Neuronal stem cell (in vitro differentiated cells): ENCODE measurements at regions not wholly inside any gene's neighbourhood (a gene's known extent, or its start where the extent isn't known, plus 50 kb on each side); places are given as distances from the start of the nearest gene placed in this dataset.

Experiments
- DNase-seq: peaks from one replicate; pipeline ENCODE4 v3.0.0-alpha.2; 2013; ENCODE audit warnings: low spot score
- H2AFZ ChIP-seq: one replicate; pipeline ENCODE4 v1.6.1; 2013; ENCODE audit warnings: mild to moderate bottlenecking, low read length, inconsistent platforms
- H2AK5ac ChIP-seq: 2 replicates; pipeline ENCODE4 v1.6.1; 2013; ENCODE audit warnings: low read depth, mild to moderate bottlenecking, inconsistent platforms, low read length, moderate library complexity, mixed read lengths
- H2BK120ac ChIP-seq: 2 replicates; pipeline ENCODE4 v1.6.1; 2013; ENCODE audit warnings: low read depth, mild to moderate bottlenecking, inconsistent platforms, low read length, moderate library complexity, mixed read lengths
- H2BK12ac ChIP-seq: one replicate; pipeline ENCODE4 v1.6.1; 2013; ENCODE audit warnings: low read length, inconsistent platforms
- H2BK15ac ChIP-seq: 2 replicates; pipeline ENCODE4 v1.6.1; 2013; ENCODE audit warnings: mild to moderate bottlenecking, low read length, inconsistent platforms, mixed read lengths
- H2BK5ac ChIP-seq: one replicate; pipeline ENCODE4 v1.6.1; 2013; ENCODE audit warnings: inconsistent platforms, mild to moderate bottlenecking, low read length, moderate library complexity
- H3K14ac ChIP-seq: one replicate; pipeline ENCODE4 v1.6.1; 2013; ENCODE audit warnings: low read length, inconsistent platforms
- H3K18ac ChIP-seq: 2 replicates; pipeline ENCODE4 v1.6.1; 2013; ENCODE audit warnings: low read length, inconsistent platforms
- H3K23ac ChIP-seq: 2 replicates; pipeline ENCODE4 v1.6.1; 2013; ENCODE audit warnings: low read depth, mild to moderate bottlenecking, mixed read lengths, low read length, inconsistent platforms; ENCODE audit not compliant: poor library complexity
- H3K27ac ChIP-seq: replicated peaks from 3 replicates; pipeline ENCODE4 v1.5.1; 2013; ENCODE audit warnings: low read length, inconsistent platforms
- H3K27me3 ChIP-seq, 3 experiments: 2 replicates each; pipeline ENCODE4 v1.6.1; 2013; ENCODE audit warnings: low read length in 3 of 3, mild to moderate bottlenecking in 2 of 3, inconsistent platforms in 1 of 3, low read depth in 1 of 3, mixed read lengths in 1 of 3, moderate library complexity in 1 of 3; ENCODE audit not compliant: control insufficient read depth in 3 of 3, insufficient read depth in 3 of 3
- H3K36me3 ChIP-seq, 2 donors: replicated peaks in 1 of 2; 2 replicates each; pipeline ENCODE4 v1.6.1; 2013; ENCODE audit warnings: low read length in 2 of 2; ENCODE audit not compliant: control insufficient read depth in 2 of 2, insufficient read depth in 2 of 2
- H3K4ac ChIP-seq: 2 replicates; pipeline ENCODE4 v1.6.1; 2013; ENCODE audit warnings: inconsistent platforms, mild to moderate bottlenecking, low read length, moderate library complexity
- H3K4me1 ChIP-seq, 2 donors: 1 replicate in 1 of 2; 2 replicates in 1 of 2; pipeline ENCODE4 v1.6.1; 2013; ENCODE audit warnings: low read length in 2 of 2, low read depth in 1 of 2; ENCODE audit not compliant: control insufficient read depth in 2 of 2, insufficient read depth in 1 of 2
- H3K4me2 ChIP-seq: one replicate; pipeline ENCODE4 v1.6.1; 2013; ENCODE audit warnings: mild to moderate bottlenecking, low read length, inconsistent platforms; ENCODE audit not compliant: insufficient read depth, poor library complexity, severe bottlenecking
- H3K4me3 ChIP-seq, 2 donors: 2 replicates each; pipeline ENCODE4 v1.5.1; 2013; ENCODE audit warnings: low read length in 2 of 2, mild to moderate bottlenecking in 2 of 2, inconsistent platforms in 1 of 2, moderate library complexity in 1 of 2
- H3K79me1 ChIP-seq: one replicate; pipeline ENCODE4 v1.6.1; 2013; ENCODE audit warnings: low read depth, mild to moderate bottlenecking, inconsistent platforms, low read length, moderate library complexity
- H3K9ac ChIP-seq: one replicate; pipeline ENCODE4 v1.6.1; 2013; ENCODE audit warnings: mild to moderate bottlenecking, low read depth, low read length, inconsistent platforms; ENCODE audit not compliant: poor library complexity
- H3K9me3 ChIP-seq, 2 donors: replicated peaks in 1 of 2; 2 replicates each; pipeline versions ENCODE3 to v1.6.1; 2013; ENCODE audit warnings: low read length in 2 of 2, mild to moderate bottlenecking in 2 of 2, inconsistent platforms in 1 of 2, low read depth in 1 of 2, mixed read lengths in 1 of 2, moderate library complexity in 1 of 2; ENCODE audit not compliant: control insufficient read depth in 2 of 2, insufficient read depth in 1 of 2
- H4K8ac ChIP-seq: one replicate; pipeline ENCODE4 v1.6.1; 2013; ENCODE audit warnings: low read depth, mild to moderate bottlenecking, inconsistent platforms, low read length, moderate library complexity
- H4K91ac ChIP-seq: one replicate; pipeline ENCODE4 v1.6.1; 2013; ENCODE audit warnings: low read length, low read depth, mild to moderate bottlenecking, inconsistent platforms; ENCODE audit not compliant: poor library complexity
- WGBS, 2 donors: extraction: QIAGEN DNeasy Blood & Tissue Kit; methylation state at CpG; one replicate each; pipeline ENCODE4 v1.1.7; 2013; ENCODE audit warnings: missing lambda C conversion rate in 2 of 2, mixed read lengths in 1 of 2; ENCODE audit not compliant: insufficient read length in 2 of 2, insufficient replicate concordance in 1 of 2; ENCODE audit errors: extremely low coverage in 2 of 2; 5-methylcytosine and 5-hydroxymethylcytosine counted together

DNA sequence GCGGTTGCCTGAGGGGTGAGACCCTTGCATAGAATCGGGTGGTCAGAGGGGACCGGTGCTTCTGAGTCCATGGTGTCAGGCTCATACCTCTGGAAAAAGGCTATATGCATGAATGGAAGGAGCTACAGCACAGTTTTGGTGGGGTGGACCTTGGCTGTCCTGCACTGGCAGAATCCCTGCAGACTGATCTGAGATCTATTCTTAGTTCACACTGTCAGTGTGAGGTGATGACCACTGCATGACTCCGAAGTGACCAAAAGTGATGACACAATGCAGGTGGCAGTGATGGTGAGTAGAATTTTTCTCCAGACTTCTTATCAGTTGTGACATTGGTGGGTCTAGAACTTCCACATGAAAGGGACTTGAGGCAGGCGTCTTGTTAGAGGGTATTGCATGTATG, 105.2 kb upstream of the SLC28A3 start:
- H2AK5ac ChIP-seq, result no peak overlapping the region
- no peak overlapping the region for H3K4me3 ChIP-seq
- H2BK120ac ChIP-seq, result no peak overlapping the region
- no peak overlapping the region for H3K4ac ChIP-seq
- no peak overlapping the region for H3K14ac ChIP-seq
- H3K23ac ChIP-seq, result no peak overlapping the region
- H3K18ac ChIP-seq, result no peak overlapping the region
- no peaks in the 10 kb centered on the region for H3K27me3 ChIP-seq
- H3K4me1 ChIP-seq, result peaks cover 0 to 2% of the 10 kb centered on the region in 2 donors
- H3K27ac ChIP-seq, result no peak overlapping the region
- no peak overlapping the region for H2AFZ ChIP-seq
- no peak overlapping the region for H2BK12ac ChIP-seq
- WGBS, 2 donors, result no CpG with 5 or more reads among the region's 5 CpGs
- H3K36me3 ChIP-seq, result no peaks in the 10 kb centered on the region
- no peak for DNase-seq
- H3K9me3 ChIP-seq, result no peaks in the 10 kb centered on the region
- no peaks in the 10 kb centered on the region for H3K79me1 ChIP-seq
- no peak overlapping the region for H3K9ac ChIP-seq
- no peak overlapping the region for H4K8ac ChIP-seq
- H4K91ac ChIP-seq, result no peak overlapping the region
- no peak overlapping the region for H3K4me2 ChIP-seq
- no peak overlapping the region for H2BK5ac ChIP-seq
- H2BK15ac ChIP-seq, result no peak overlapping the region

DNA sequence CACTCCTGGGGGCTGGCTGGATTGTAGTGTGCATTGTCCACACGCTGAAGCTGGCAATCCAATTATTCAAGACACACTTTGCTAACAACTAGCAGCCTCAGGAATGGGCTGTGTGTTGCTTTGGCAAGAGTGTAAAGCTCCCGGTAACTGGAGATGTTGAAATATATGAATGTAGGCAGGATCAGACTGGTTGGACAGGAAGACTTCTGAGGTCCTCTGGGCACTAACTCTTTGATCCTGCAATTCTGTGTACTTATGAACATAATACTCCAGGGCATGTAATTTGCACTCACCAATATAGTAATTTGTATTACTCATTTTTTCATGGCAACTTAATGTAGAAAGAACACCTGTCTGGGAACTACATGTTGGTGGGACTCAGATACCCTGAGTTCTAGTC, 106.7 kb upstream of the SLC28A3 start:
- no peaks in the 10 kb centered on the region for H3K27me3 ChIP-seq
- H2BK15ac ChIP-seq, result no peak overlapping the region
- no peak overlapping the region for H2AK5ac ChIP-seq
- no peak overlapping the region for H3K27ac ChIP-seq
- H3K4ac ChIP-seq, result no peak overlapping the region
- no peak overlapping the region for H3K9ac ChIP-seq
- H2BK120ac ChIP-seq, result no peak overlapping the region
- no peak overlapping the region for H2BK5ac ChIP-seq
- H4K8ac ChIP-seq, result no peak overlapping the region
- H2AFZ ChIP-seq, result no peak overlapping the region
- H3K4me3 ChIP-seq, result no peak overlapping the region
- no peak overlapping the region for H4K91ac ChIP-seq
- no peak overlapping the region for H3K14ac ChIP-seq
- no peak overlapping the region for H2BK12ac ChIP-seq
- H3K18ac ChIP-seq, result no peak overlapping the region
- H3K79me1 ChIP-seq, result no peaks in the 10 kb centered on the region
- no peak for DNase-seq
- no peak overlapping the region for H3K23ac ChIP-seq
- peaks cover 0 to 2% of the 10 kb centered on the region in 2 donors for H3K4me1 ChIP-seq
- no peaks in the 10 kb centered on the region for H3K36me3 ChIP-seq
- H3K4me2 ChIP-seq, result no peak overlapping the region
- no CpG with 5 or more reads among the region's 2 CpGs for WGBS, 2 donors
- H3K9me3 ChIP-seq, result no peaks in the 10 kb centered on the region

DNA sequence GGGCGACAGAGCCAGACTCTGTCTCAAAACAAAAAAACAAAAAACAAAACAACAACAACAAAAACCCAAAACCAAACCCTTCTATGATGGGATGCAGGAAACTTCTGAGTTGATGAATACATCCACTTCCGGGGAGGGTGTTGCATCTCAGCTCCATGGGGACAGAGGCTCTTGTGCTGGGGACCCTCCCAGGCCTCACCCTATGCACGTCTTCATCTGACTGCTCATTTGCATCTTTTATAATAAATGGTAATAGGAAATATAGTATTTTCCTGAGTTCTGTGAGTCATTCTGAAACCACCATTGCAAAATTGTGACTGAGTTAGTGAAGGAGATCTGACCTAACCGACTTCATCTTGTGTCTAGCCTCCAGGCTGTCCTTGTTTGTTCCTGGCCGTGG, 109.5 kb upstream of the SLC28A3 start:
- DNase-seq, result no peak
- no peaks in the 10 kb centered on the region for H3K27me3 ChIP-seq
- H2BK12ac ChIP-seq, result no peak overlapping the region
- no peak overlapping the region for H3K23ac ChIP-seq
- no CpG with 5 or more reads among the region's 5 CpGs for WGBS, 2 donors
- H3K79me1 ChIP-seq, result no peaks in the 10 kb centered on the region
- no peak overlapping the region for H3K4me3 ChIP-seq
- no peak overlapping the region for H3K27ac ChIP-seq
- no peaks in the 10 kb centered on the region for H3K9me3 ChIP-seq
- H4K91ac ChIP-seq, result no peak overlapping the region
- no peak overlapping the region for H3K4ac ChIP-seq
- H3K4me2 ChIP-seq, result no peak overlapping the region
- no peak overlapping the region for H2BK120ac ChIP-seq
- H3K18ac ChIP-seq, result no peak overlapping the region
- H2BK15ac ChIP-seq, result no peak overlapping the region
- no peak overlapping the region for H2AK5ac ChIP-seq
- H3K36me3 ChIP-seq, result no peaks in the 10 kb centered on the region
- no peak overlapping the region for H2BK5ac ChIP-seq
- no peak overlapping the region for H3K9ac ChIP-seq
- no peak overlapping the region for H3K14ac ChIP-seq
- H3K4me1 ChIP-seq, result no peaks in the 10 kb centered on the region
- no peak overlapping the region for H4K8ac ChIP-seq
- no peak overlapping the region for H2AFZ ChIP-seq

DNA sequence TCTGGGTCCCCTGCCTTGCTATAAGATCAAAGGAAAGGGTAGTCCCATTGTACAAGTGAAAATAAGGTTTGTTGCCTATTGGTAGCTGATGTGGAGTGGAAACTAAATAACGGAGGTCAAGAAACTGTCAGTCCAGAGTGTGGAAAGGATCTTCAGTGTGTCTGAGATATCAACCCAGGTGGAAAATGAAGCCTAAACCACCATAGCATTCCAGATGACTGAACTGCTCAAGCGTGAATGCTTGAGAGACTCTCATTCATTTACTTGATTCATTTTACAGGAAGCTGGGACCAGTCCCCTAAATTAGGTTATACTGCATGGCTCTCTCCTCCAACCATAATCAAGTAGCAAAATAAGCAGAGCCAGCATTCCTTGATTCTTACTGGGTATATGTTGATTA, 116.0 kb upstream of the SLC28A3 start:
- H3K9me3 ChIP-seq, result no peaks in the 10 kb centered on the region
- no peak overlapping the region for H3K18ac ChIP-seq
- H3K4me3 ChIP-seq, result no peak overlapping the region
- H2BK5ac ChIP-seq, result no peak overlapping the region
- H3K23ac ChIP-seq, result no peak overlapping the region
- H4K91ac ChIP-seq, result no peak overlapping the region
- H3K36me3 ChIP-seq, result no peaks in the 10 kb centered on the region
- no peak for DNase-seq
- no peak overlapping the region for H2AFZ ChIP-seq
- no peaks in the 10 kb centered on the region for H3K79me1 ChIP-seq
- H3K9ac ChIP-seq, result no peak overlapping the region
- no peaks in the 10 kb centered on the region for H3K27me3 ChIP-seq
- H3K4me2 ChIP-seq, result no peak overlapping the region
- H3K14ac ChIP-seq, result no peak overlapping the region
- no peaks in the 10 kb centered on the region for H3K4me1 ChIP-seq
- H2BK12ac ChIP-seq, result no peak overlapping the region
- no peak overlapping the region for H3K27ac ChIP-seq
- no peak overlapping the region for H2AK5ac ChIP-seq
- H2BK15ac ChIP-seq, result no peak overlapping the region
- no CpG with 5 or more reads among the region's 2 CpGs for WGBS, 2 donors
- H4K8ac ChIP-seq, result no peak overlapping the region
- no peak overlapping the region for H2BK120ac ChIP-seq
- H3K4ac ChIP-seq, result no peak overlapping the region
